Adipocyte (in vitro differentiated cells): ENCODE measurements at regions not wholly inside any gene's neighbourhood (a gene's known extent, or its start where the extent isn't known, plus 50 kb on each side); places are given as distances from the start of the nearest gene placed in this dataset.
A peak's percentile ranks its signal among the peaks of the same experiment; 100 is the strongest.

Experiments
- DNase-seq: peaks from one replicate; pipeline ENCODE4 v3.0.0-alpha.2; 2015; ENCODE audit warnings: low read depth
- H3K27me3 ChIP-seq: replicated peaks from 2 replicates; pipeline ENCODE4 v1.7.0; 2013; ENCODE audit warnings: mild to moderate bottlenecking, low read length, moderate library complexity; ENCODE audit not compliant: control insufficient read depth, insufficient read depth
- H3K36me3 ChIP-seq: 2 replicates; pipeline ENCODE4 v1.7.0; 2013; ENCODE audit warnings: low read length, mild to moderate bottlenecking, moderate library complexity; ENCODE audit not compliant: control insufficient read depth, insufficient read depth, severe bottlenecking
- H3K4me1 ChIP-seq: 2 replicates; pipeline ENCODE4 v1.7.0; 2013; ENCODE audit warnings: mild to moderate bottlenecking, low read length, moderate library complexity; ENCODE audit not compliant: control insufficient read depth, insufficient read depth
- H3K4me3 ChIP-seq: 2 replicates; pipeline ENCODE4 v1.7.0; 2013; ENCODE audit warnings: mild to moderate bottlenecking, low read length, moderate library complexity
- H3K9ac ChIP-seq: 2 replicates; pipeline ENCODE4 v1.7.0; 2013; ENCODE audit warnings: mild to moderate bottlenecking, low read length, moderate library complexity
- H3K9me3 ChIP-seq: 2 replicates; pipeline ENCODE4 v1.7.0; 2013; ENCODE audit warnings: mild to moderate bottlenecking, low read length, moderate library complexity; ENCODE audit not compliant: control insufficient read depth

DNA sequence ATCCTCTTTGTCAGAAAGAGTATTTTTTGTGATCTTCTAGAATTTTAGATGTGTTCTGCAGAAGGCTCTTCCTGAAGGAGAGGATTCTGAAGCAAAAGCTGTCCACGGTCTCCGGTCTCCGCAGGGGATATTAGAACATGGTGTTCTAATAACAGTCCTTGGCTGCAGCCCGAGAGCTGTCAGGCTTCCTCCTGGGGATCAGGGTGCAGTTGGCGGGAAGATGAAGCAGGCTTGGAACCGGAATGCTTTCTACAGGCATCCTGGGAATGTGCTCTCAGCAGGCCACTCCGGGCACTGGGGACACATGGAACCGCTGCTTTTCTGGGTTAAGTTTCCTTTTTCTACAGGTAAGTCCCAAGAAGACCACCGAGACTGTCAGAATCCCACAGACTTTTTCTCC, 118.6 kb upstream of the PARD3 start:
- Histone ChIP-seq H3K4me1 (peaks cover 15% of the 10 kb centered on the region), H3K9me3 (peaks cover 4% of the 10 kb centered on the region), H3K27me3 (no peaks in the 10 kb centered on the region), H3K4me3 (no peak overlapping the region), H3K9ac (no peak overlapping the region), H3K36me3 (no peaks in the 10 kb centered on the region)
- DNase-seq: no peak

DNA sequence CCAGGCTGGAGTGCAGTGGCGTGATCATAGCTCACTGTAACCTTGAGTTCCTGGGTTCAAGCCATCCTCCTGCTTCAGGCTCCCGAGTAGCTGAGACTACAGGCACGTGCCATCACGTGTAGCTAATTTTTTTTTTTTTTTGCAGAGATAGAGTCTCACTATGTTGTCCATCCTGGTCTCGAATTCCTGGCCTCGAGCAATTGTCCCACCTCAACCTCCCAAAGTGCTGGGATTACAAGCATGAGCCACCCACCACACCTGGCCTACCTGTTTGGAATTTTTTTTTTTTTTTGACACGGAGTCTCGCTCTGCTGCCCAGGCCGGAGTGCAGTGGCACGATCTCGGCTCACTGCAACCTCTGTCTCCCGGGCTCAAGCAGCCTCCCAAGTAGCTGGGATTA, 117.1 kb upstream of the PARD3 start:
- H3K36me3 ChIP-seq: no peaks in the 10 kb centered on the region
- H3K9me3 ChIP-seq: no peaks in the 10 kb centered on the region
- no peak for DNase-seq
- peaks cover 15% of the 10 kb centered on the region for H3K4me1 ChIP-seq
- H3K9ac ChIP-seq: no peak overlapping the region
- no peaks in the 10 kb centered on the region for H3K27me3 ChIP-seq
- no peak overlapping the region for H3K4me3 ChIP-seq

DNA sequence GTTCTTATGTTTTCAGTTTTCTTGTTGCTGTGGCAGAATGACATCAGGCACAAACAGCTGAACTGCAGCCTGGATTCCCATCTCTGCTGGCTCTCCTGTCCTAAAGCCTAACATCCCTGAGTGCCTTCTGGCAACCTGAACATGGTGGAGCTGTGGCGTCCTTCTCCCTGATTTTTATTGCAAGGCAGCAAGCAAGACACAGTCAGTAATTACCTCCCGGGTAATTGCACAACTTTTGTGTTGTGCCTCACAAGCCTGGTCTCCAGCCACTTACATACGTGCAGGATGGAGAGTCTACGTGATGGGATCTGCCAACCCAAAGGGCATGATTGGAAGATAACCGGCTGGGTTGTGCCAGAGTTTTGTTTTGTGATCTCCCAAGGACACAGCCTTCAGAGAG, 116.1 kb upstream of the PARD3 start:
- Histone ChIP-seq H3K27me3 (no peaks in the 10 kb centered on the region), H3K36me3 (no peaks in the 10 kb centered on the region), H3K4me1 (peaks cover 15% of the 10 kb centered on the region), H3K9me3 (no peaks in the 10 kb centered on the region), H3K4me3 (no peak overlapping the region), H3K9ac (no peak overlapping the region)
- DNase-seq: no peak

DNA sequence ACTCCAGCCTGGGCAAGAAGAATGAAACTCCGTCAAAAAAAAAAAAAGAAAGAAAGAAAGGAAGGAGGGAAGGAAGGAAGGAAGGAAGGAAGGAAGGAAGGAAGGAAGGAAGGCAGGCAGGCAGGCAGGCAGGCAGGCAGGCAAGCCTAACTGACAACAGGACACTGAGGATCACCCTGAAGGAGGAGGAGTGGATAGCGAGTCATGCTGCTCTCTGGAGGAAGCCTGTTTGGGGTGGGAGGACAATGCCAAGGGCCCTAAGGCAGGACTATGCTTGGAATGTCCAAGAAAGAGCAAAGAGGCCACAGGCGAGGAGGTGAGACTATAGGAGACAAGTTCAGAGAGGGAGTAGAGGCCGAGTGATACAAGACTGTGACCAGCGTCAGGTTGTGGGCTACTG, 107.0 kb upstream of the PARD3 start:
- H3K27me3 ChIP-seq: peaks cover 11% of the 10 kb centered on the region
- no peaks in the 10 kb centered on the region for H3K36me3 ChIP-seq
- no peak overlapping the region for H3K4me3 ChIP-seq
- H3K4me1 ChIP-seq: no peaks in the 10 kb centered on the region
- no peak for DNase-seq
- H3K9ac ChIP-seq: no peak overlapping the region
- peaks cover 25% of the 10 kb centered on the region for H3K9me3 ChIP-seq

DNA sequence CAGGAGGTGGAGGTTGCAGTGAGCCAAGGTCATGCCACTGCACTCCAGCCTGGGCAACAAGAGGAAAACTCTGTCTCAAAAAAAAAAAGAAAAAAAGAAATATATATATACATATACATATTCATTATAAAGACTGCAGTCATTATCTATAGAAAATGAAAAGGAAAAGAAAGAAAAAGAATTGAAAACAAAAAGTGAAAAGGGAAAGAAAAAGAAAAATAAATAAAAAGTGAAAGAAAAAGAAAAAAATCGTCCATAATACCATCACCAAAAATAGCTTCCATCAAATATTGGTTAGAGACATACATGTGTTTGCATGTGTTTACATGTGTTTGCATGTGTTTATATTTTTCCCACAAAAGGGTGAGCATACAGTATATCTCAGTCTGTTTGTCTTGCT, 105.5 kb upstream of the PARD3 start:
- H3K9ac ChIP-seq: no peak overlapping the region
- no peaks in the 10 kb centered on the region for H3K36me3 ChIP-seq
- peaks cover 23% of the 10 kb centered on the region for H3K9me3 ChIP-seq
- peaks cover 11% of the 10 kb centered on the region for H3K27me3 ChIP-seq
- DNase-seq: no peak
- no peak overlapping the region for H3K4me3 ChIP-seq
- peaks cover 10% of the 10 kb centered on the region for H3K4me1 ChIP-seq

DNA sequence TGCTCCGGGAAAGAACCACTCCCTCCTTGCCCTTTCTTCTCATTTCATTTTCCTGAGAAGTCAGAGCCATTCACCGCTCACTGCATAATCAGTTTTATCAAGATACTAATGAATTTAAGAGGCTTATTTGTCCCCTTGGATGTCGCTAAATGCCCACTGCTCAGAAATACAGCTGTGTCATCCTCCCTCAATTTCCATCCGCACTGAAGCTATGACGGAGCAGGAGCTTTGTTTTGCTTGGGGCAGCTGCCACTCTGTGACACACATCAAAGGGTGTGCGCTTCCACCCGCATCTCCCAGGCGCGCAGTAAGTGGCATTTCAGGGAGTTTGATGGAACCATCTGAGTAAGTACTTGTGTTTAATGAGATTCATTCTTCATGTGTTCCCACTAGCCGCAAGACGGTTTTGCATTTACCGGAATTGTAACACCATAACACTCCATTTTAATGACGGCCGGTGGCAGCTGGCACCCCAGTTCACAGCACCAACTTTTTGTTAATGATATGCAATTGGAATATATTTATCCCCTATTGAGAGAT, 103.8 kb upstream of the PARD3 start:
- Histone ChIP-seq H3K27me3 (peaks cover 11% of the 10 kb centered on the region), H3K4me1 (peaks cover 13% of the 10 kb centered on the region), H3K9me3 (peaks cover 6% of the 10 kb centered on the region), H3K4me3 (no peak overlapping the region), H3K9ac (no peak overlapping the region), H3K36me3 (no peaks in the 10 kb centered on the region)
- no peak for DNase-seq

DNA sequence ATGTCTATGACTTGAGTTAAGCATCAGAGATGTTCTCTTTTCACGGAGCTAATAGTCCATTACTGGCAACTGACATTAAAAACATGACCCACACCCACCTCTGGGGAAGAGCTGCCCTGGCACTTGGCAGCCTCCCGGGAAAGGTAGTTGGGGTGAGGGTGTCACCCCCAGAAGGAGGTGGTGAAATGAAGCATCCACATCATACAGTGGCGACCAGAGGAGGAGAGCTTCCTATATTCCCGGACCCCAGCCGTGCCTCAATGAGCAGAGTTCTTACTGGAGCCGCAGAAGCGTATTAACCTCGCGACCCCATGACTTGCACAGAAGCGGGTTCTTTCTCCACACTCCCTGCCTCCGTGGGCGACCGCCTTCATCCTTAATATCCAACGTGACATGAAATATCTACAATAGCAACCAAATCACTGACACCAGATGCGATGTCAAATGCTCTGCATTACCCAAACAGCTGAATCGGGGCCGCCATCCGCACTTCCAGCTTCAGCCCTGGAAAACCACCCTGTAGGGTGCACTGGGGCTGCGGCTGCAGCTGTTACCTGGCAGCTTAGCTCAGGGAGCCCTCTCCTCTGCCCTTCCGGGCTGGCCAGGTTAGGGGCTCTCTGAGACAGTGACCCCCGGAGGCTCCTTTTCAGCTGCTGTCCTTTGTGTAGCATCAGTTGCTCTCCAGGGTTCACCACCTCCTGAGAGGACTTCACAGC, 103.1 kb upstream of the PARD3 start:
- H3K36me3 ChIP-seq: no peaks in the 10 kb centered on the region
- H3K9ac ChIP-seq: no peak overlapping the region
- no peak overlapping the region for H3K4me3 ChIP-seq
- H3K9me3 ChIP-seq: no peaks in the 10 kb centered on the region
- H3K4me1 ChIP-seq: peaks cover 13% of the 10 kb centered on the region
- no peak for DNase-seq
- H3K27me3 ChIP-seq: peaks cover 11% of the 10 kb centered on the region

DNA sequence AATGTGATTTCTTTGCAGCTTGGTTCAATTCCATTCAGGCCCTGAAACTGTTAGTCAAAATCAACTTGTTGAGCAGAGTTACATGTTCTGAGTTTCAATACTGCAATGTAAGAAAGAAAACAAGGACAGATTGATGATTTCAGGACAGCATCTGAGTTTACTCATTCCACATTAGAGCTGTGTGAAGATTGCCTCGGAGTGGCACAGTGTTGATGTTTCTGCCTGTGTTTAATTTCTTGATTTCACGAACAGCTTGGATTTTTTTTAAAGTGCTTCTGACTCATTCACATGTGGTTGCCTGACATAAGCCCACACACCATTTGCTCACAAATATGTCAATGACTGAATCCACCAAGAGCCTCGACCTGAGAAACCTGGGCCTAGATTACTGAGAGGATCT, 101.2 kb upstream of the PARD3 start:
- peak overlapping the region; percentile 47 for H3K9ac ChIP-seq
- no peaks in the 10 kb centered on the region for H3K36me3 ChIP-seq
- peak; percentile 79 for DNase-seq
- H3K4me3 ChIP-seq: no peak overlapping the region
- peaks cover 18% of the 10 kb centered on the region for H3K4me1 ChIP-seq
- no peaks in the 10 kb centered on the region for H3K9me3 ChIP-seq
- H3K27me3 ChIP-seq: peaks cover 11% of the 10 kb centered on the region

DNA sequence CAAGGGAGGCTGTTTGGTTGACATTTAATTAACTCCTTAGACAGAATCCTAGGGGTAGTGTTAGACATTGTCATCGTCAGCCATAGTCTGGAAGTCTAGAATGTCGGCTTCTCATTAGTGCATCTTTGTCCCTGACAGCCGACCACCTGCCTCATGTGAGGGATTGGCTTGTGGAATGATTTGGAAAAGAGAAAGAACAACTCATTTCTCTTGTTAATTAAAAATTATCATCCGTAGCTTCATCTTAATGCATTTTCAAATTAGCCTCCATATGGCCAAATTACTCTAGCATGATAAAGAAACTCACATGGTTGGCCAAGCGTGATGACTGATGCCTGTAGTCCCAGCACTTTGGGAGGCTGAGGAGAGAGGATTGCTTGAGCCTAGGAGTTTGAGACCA, 97.7 kb upstream of the PARD3 start:
- H3K36me3 ChIP-seq: no peaks in the 10 kb centered on the region

DNA sequence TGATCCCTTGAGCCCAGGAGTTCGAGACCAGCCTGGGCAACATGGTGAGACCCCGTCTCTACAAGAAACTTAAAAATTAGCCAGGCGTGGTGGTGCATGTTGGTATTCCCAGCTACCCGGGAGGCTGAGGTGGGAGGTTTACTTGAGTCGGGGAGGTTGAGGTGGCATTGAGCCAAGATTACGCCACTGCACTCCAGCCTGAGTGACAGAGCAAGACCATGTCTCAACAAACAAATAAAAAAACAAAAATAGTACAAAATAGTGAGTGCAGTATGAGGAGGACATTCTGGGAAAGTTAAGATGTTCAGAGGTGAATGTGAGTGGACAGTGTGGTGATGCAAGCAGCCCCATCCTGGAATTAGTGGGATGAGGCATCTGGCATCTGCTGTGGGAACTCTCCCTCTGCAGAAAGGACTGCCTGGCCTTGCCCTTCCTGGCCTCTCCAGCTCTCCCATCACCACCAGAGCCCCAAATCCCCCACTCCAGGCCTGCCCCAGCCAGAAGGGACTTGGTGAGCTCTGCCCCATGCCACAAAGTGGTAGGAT, 96.6 kb upstream of the PARD3 start:
- no peak overlapping the region for H3K4me3 ChIP-seq
- no peak for DNase-seq
- H3K36me3 ChIP-seq: no peaks in the 10 kb centered on the region
- H3K9me3 ChIP-seq: no peaks in the 10 kb centered on the region
- H3K27me3 ChIP-seq: no peaks in the 10 kb centered on the region
- H3K4me1 ChIP-seq: peaks cover 38% of the 10 kb centered on the region
- no peak overlapping the region for H3K9ac ChIP-seq

More for the DNA sequence above, 97.7 kb upstream of the PARD3 start:
- H3K4me1 ChIP-seq: peaks cover 35% of the 10 kb centered on the region
- no peak for DNase-seq
- H3K27me3 ChIP-seq: peaks cover under 1% of the 10 kb centered on the region
- H3K9me3 ChIP-seq: no peaks in the 10 kb centered on the region
- H3K4me3 ChIP-seq: no peak overlapping the region
- H3K9ac ChIP-seq: no peak overlapping the region

DNA sequence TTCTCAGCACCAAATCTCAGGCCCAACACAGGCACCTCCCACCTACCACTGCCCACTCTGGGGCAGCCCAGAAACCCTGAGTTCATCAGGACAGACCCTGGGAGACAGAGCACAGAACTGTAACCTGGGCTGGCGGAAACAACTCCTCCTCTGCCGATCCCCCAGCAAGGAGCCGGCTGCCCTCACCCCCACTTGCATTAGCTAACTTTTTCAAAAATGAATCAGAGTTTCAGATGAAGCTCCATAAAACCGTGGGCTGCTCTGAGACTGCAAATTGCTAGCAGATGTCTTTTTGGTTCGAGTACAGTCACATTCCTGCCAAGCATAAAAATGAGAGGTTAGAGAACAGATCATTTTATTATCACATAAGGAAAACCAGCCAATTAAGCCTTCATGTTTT, 93.4 kb upstream of the PARD3 start:
- Histone ChIP-seq H3K9me3 (no peaks in the 10 kb centered on the region), H3K4me1 (peaks cover 24% of the 10 kb centered on the region), H3K9ac (peak overlapping the region; percentile 42), H3K4me3 (peak overlapping the region; percentile 16), H3K27me3 (no peaks in the 10 kb centered on the region), H3K36me3 (no peaks in the 10 kb centered on the region)
- DNase-seq: peak; percentile 90
